Esophagus (tissue), 2 donors: ENCODE measurements at regions not wholly inside any gene's neighbourhood (a gene's known extent, or its start where the extent isn't known, plus 50 kb on each side); places are given as distances from the start of the nearest gene placed in this dataset.
"Not testable (repeated sequence)": the region's sequence is repeated elsewhere in the genome, so short reads cannot be mapped to it uniquely, and the experiment has no call there.

Source experiments
- H3K27ac ChIP-seq, 2 donors: one replicate each; pipeline ENCODE4 v1.5.1; 2013; ENCODE audit warnings: low read depth in 2 of 2, mild to moderate bottlenecking in 2 of 2, inconsistent platforms in 1 of 2, low read length in 1 of 2, moderate library complexity in 1 of 2
- H3K27me3 ChIP-seq, 2 donors: one replicate each; pipeline ENCODE4 v1.6.1; 2013; ENCODE audit warnings: low read length in 2 of 2, control low read depth in 1 of 2, mild to moderate bottlenecking in 1 of 2; ENCODE audit not compliant: insufficient read depth in 2 of 2, control insufficient read depth in 1 of 2
- H3K36me3 ChIP-seq, 2 donors: one replicate each; pipeline ENCODE4 v1.6.1; 2013; ENCODE audit warnings: low read length in 1 of 2; ENCODE audit not compliant: control insufficient read depth in 2 of 2, insufficient read depth in 2 of 2
- H3K4me1 ChIP-seq, 2 donors: one replicate each; pipeline ENCODE4 v1.6.1; 2013; ENCODE audit warnings: low read length in 1 of 2; ENCODE audit not compliant: control insufficient read depth in 2 of 2, insufficient read depth in 2 of 2
- H3K4me3 ChIP-seq, 2 donors: one replicate each; pipeline ENCODE4 v1.5.1; 2013; ENCODE audit warnings: low read length in 2 of 2, mild to moderate bottlenecking in 2 of 2, low read depth in 1 of 2, moderate library complexity in 1 of 2
- H3K9me3 ChIP-seq, 2 donors: one replicate each; pipeline ENCODE4 v1.6.1; 2013; ENCODE audit warnings: mild to moderate bottlenecking in 2 of 2, low read depth in 1 of 2, low read length in 1 of 2, moderate library complexity in 1 of 2; ENCODE audit not compliant: control insufficient read depth in 2 of 2, insufficient read depth in 1 of 2
- WGBS, 2 donors: extraction: QIAGEN DNeasy Blood & Tissue Kit; methylation state at CpG; one replicate each; pipeline ENCODE4 v1.1.7; 2013; 5-methylcytosine and 5-hydroxymethylcytosine counted together
- donor health status: healthy with polysubstance abuse.
- donor health status: Bipolar disorder and iron deficiency.

DNA sequence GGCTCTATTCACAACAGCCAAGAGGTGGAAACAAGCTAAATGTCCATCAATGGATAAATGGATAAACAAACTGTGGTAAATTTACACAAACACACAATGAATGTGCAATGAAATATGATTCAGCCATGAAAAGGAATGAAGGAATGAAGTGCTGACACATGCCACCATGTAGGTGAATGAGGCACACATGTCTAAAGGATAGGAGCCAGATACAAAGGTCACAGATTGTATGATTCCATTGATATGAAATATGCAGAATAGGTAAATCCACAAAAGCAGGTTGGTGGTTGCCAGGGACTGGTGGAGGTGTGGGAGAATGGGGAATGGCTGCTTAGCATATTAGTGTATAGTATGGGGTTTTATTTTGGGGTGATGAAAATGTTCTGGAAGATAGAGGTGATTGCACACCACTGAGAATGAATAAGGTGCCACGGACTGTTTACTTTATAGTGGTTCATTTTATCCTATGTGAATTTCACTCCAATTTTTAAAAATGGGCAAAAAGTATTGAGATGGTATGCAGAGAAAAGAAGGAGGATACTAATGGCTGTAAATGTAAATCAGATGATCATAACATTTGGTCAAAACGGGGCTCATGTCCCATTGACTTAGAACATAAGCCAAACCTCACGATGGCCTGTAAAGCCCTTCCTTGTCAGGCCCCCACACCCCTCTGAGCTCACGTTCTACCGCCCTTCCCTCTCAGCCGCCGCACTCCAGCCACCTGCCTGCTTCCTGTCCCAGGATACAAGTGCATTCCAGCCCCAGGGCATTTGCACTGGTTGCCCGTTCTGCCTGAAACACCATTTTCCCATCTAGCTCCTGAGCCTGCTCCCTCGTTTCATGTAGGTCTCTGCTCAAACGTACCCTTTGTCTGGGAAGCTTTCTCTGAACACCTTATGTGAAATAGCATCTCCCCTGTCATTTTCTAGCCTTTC lies 165.5 kb downstream of the DDX1 start:
- peaks cover 0 to 5% of the 10 kb centered on the region in 2 donors for H3K9me3 ChIP-seq
- 87% methylated on average over 10 of the region's 10 CpGs for WGBS, 2 donors
- no peaks in the 10 kb centered on the region for H3K27me3 ChIP-seq
- H3K36me3 ChIP-seq, result no peaks in the 10 kb centered on the region
- no peaks in the 10 kb centered on the region for H3K4me1 ChIP-seq
- H3K27ac ChIP-seq, result no peak overlapping the region
- H3K4me3 ChIP-seq, result no peak overlapping the region

DNA sequence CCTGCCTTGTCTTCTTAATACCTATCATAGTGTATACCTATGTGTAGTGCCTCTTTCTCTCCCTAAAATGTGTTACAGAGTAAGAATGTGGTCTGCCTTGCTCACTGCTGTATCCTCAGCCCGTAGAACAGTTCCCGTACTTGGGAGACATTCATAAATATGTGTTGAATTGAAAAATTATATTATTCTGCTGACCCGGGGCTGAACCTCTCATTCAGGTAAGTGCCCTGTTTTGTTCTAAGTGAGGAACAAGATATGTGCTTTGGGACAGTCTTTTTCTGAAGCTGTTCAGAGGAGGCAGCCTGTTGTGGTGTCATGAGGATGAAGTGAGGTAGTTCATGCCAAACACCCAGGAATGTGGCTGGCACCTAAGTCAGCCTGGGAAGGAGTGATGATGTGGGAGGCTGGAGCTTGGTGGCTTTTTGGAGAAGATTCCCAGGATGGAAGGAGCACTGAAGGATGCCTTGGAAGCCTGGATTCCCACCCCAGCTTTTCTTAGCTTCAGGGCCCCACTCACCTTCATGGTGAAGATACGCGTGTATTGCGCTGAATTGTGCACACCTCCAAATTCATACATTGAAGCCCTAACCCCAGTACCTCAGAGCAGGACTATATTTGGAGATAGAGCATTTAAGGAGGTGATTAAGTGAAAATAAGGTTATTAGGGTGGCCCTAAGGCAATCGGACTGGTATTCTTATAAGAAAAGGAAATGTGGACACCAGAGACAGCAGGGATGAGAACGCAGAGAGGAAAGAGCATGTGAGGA lies 166.3 kb downstream of the DDX1 start:
- H3K4me3 ChIP-seq, result no peak overlapping the region
- H3K27me3 ChIP-seq, result no peaks in the 10 kb centered on the region
- H3K9me3 ChIP-seq, result peaks cover 0 to 5% of the 10 kb centered on the region in 2 donors
- 93 to 97% methylated on average over 8 of the region's 8 CpGs for WGBS, 2 donors
- H3K36me3 ChIP-seq, result no peaks in the 10 kb centered on the region
- H3K27ac ChIP-seq, result no peak overlapping the region
- no peaks in the 10 kb centered on the region for H3K4me1 ChIP-seq

DNA sequence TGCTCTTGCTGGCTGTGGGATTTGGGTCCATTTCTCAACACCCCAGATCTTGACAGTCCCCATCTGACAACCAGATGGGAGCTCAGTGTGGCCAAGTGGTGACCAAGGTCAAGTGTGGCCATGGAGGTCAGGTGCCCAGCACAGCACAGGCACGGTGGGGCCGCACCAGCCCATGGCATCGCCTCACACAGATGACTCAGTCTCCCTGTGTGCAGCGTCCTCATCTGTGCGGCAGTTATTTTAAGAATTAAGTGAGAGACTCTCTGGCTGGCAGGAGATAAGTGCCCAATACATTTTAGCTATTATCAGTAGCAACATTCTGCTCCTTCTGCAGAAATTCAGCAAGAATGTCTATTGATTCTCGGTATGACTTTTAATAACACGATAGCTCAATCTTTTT lies 167.2 kb downstream of the DDX1 start:
- WGBS, 2 donors, result 86 to 88% methylated on average over 7 of the region's 7 CpGs
- H3K4me1 ChIP-seq, result no peaks in the 10 kb centered on the region
- peaks cover 0 to 5% of the 10 kb centered on the region in 2 donors for H3K9me3 ChIP-seq
- no peaks in the 10 kb centered on the region for H3K27me3 ChIP-seq
- H3K4me3 ChIP-seq, result no peak overlapping the region
- H3K36me3 ChIP-seq, result no peaks in the 10 kb centered on the region
- no peak overlapping the region for H3K27ac ChIP-seq

DNA sequence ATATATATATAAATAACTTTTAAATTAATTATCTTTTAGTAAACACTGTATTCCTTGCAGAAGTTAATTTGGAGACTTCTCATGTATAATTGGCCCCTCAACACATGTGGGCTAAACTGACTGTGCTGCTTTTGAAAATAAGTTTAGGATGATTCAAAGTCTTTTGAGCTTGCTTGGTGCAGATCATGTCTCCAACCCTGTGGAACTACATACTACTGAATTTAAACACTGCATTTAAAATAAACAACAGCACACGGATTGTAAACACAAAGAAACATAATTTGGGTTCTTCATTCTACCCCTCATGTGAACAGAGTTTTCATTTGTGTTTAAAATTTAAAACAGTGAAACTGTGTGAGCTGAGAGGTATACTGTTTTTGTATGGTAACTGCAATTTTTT lies 167.7 kb downstream of the DDX1 start:
- no peaks in the 10 kb centered on the region for H3K36me3 ChIP-seq
- no peaks in the 10 kb centered on the region for H3K27me3 ChIP-seq
- no peaks in the 10 kb centered on the region for H3K4me1 ChIP-seq
- H3K27ac ChIP-seq, result no peak overlapping the region
- H3K4me3 ChIP-seq, result no peak overlapping the region
- H3K9me3 ChIP-seq, result peaks cover 0 to 5% of the 10 kb centered on the region in 2 donors
- 76 to 86% methylated on average over 1 of the region's 1 CpG for WGBS, 2 donors

DNA sequence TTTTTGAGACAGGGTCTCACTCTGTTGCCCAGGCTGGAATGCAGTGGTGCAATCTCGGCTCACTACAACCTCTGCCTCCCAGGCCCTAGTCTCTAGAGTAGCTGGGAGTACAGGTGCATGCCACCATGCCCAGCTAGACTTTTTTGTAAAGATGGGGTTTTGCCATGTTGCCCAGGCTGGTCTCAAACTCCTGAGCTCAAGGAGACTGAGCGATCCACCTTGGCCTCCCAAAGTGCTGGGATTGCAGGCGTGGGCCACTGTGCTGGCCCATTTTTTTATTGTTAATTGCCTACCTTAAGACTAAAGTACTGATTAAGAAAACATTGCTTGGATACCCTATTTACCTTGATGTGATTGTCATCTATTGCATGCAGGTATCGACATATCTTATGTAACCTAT lies 168.1 kb downstream of the DDX1 start:
- not testable (repeated sequence) for H3K27me3 ChIP-seq, H3K27ac ChIP-seq, H3K36me3 ChIP-seq, H3K9me3 ChIP-seq, H3K4me1 ChIP-seq, H3K4me3 ChIP-seq
- WGBS, 2 donors, result 61 to 89% methylated on average over 4 of the region's 4 CpGs

DNA sequence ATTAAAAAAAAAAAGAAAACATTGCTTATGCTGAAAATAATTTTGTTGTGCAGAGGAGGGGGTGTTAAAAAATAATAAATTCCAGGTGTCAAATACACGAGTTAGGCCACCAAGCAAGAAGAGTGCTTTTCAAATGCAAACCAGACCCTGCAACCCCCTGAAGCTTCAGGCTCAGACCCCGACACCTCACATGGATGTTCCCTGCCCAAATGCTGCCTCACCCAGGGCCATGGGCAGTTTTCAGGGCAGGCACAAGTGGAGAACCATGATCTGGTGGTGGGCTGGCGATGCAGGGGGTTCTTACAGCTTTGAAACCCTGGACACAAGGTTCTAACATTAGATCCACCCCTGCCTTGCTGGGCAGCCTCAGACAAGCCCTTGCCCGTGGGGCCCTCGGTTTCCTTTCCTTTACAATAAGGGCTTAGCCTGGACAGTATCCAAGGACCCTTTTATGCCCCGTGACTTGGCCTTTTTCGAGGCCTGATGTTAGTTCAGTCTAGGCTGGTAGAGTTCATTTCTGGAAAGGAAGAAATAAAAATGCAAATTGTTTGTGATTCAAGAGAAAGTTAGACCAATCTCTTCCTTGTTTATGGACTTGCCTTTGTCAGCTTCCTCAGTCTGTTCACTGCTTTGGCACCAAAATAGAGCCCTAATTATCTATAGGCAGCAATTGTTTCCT lies 168.7 kb downstream of the DDX1 start:
- H3K4me1 ChIP-seq, result no peaks in the 10 kb centered on the region
- peaks cover 0 to 5% of the 10 kb centered on the region in 2 donors for H3K9me3 ChIP-seq
- WGBS, 2 donors, result 51 to 57% methylated on average over 7 of the region's 7 CpGs
- no peaks in the 10 kb centered on the region for H3K36me3 ChIP-seq
- no peak overlapping the region for H3K4me3 ChIP-seq
- no peaks in the 10 kb centered on the region for H3K27me3 ChIP-seq
- no peak overlapping the region for H3K27ac ChIP-seq

DNA sequence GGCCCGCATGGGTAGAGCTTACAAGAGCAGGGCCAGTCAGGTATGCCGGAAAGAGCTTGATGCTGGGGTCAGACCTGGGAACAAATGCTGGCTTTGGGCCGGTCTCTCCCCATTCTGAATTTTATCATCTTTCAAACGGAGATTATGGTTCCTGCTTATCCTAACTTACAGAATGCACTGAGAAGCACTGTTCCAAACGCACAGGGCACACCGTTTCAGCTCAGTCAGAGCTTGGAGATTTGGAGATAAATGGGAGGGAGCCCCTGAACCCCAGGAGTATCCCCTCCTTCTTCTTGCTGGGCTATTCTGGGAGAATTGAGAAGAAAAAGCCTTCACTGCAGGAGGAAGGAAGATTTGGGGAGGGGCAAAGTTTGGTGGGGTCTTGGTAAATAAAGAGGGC lies 169.4 kb downstream of the DDX1 start:
- Histone ChIP-seq H3K4me1 (no peaks in the 10 kb centered on the region), H3K36me3 (no peaks in the 10 kb centered on the region), H3K4me3 (no peak overlapping the region), H3K27ac (no peak overlapping the region), H3K27me3 (no peaks in the 10 kb centered on the region), H3K9me3 (peaks cover 0 to 5% of the 10 kb centered on the region in 2 donors)
- WGBS, 2 donors, result 78 to 79% methylated on average over 6 of the region's 6 CpGs

DNA sequence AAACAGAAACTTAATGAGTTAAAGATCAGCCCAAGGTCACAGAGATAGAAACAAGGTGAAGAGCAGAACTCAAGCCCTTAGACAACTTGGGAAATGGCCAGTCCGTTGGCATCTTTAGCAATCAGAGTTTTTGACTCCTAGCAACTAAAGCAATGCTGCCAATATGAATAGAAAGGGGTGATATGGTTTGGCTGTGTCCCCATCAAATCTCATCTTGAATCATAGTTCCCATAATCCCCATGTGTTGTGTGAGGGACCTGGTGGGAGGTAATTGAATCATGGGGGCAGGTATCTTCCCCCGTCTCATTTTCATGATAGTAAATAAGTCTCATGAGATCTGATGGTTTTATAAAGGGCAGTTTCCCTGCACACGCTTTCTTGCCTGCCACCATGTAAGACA lies 170.2 kb downstream of the DDX1 start:
- 65 to 68% methylated on average over 3 of the region's 3 CpGs for WGBS, 2 donors

DNA sequence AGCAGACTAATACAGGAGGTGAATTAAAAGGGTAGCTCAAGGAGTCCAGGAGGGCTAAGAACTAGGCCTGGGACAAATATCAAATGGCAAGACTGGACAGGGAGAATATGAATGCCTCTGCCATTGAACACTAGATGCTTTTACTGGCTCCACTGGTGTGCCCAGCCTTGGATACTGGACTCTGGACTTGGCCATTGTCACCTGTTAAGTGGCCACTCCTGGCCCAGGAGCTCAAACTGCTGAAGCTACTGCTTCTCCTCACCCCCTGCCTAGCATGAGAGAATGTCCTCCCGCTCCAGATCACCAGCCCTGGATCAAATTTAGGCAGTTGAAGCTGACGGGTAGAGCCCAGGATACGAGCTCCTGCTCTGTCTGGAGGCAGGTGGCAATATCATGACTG lies 170.8 kb downstream of the DDX1 start:
- no peak overlapping the region for H3K4me3 ChIP-seq
- H3K9me3 ChIP-seq, result peaks cover 0 to 5% of the 10 kb centered on the region in 2 donors
- no peak overlapping the region for H3K27ac ChIP-seq
- H3K4me1 ChIP-seq, result no peaks in the 10 kb centered on the region
- H3K27me3 ChIP-seq, result no peaks in the 10 kb centered on the region
- 77 to 90% methylated on average over 3 of the region's 3 CpGs for WGBS, 2 donors
- no peaks in the 10 kb centered on the region for H3K36me3 ChIP-seq

More for the DNA sequence above, 170.2 kb downstream of the DDX1 start:
- H3K9me3 ChIP-seq, result peaks cover 0 to 5% of the 10 kb centered on the region in 2 donors
- no peak overlapping the region for H3K27ac ChIP-seq
- H3K4me3 ChIP-seq, result no peak overlapping the region
- H3K4me1 ChIP-seq, result no peaks in the 10 kb centered on the region
- no peaks in the 10 kb centered on the region for H3K36me3 ChIP-seq
- H3K27me3 ChIP-seq, result no peaks in the 10 kb centered on the region
